ENCODE measurements at regions not wholly inside any gene's neighbourhood (a gene's known extent, or its start where the extent isn't known, plus 50 kb on each side); places are given as distances from the start of the nearest gene placed in this dataset.

DNA sequence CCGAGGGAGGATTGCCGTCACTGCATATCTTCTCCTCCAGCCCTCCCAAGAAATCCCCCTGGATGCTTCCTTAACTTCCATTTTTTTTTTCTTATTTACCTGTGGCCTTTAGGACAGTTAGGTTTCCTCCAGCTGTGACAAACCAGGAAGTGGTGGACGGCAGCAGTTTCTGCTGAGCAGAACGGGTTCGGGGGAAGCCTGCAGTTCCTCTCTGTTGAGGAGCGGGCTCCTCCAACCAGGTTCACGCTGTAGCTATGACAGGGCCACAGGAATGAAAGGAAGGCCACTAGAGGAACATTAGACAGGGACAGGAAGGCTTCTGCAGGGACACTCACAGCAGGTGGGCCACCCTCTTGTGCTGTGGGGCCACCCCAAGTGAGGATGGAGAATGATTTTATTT, 76.7 kb upstream of the SYK start:
- no peak overlapping the region for H3K4me3 ChIP-seq (ENCODE audit: low read depth in 2 of 2, low read length in 1 of 2)
- no peak overlapping the region for H3K27ac ChIP-seq (ENCODE audit: low read depth in 2 of 2, low read length in 1 of 2)
- no peaks in the 10 kb centered on the region for H3K9me2 ChIP-seq
- H3K9me3 ChIP-seq, result no peaks in the 10 kb centered on the region
- DNase-seq, result no peak
- CTCF ChIA-PET, result no interaction called here
- no peaks in the 10 kb centered on the region for H3K27me3 ChIP-seq (ENCODE audit: insufficient read depth)
- H4K20me1 ChIP-seq (ENCODE audit: insufficient read depth), result no peaks in the 10 kb centered on the region
- 54% methylated on average over 7 of the region's 7 CpGs for WGBS (ENCODE audit: low lambda C conversion rate)
- H3K36me3 ChIP-seq (replicated peaks in 1 of 2; ENCODE audit: control insufficient read depth in 1 of 2, insufficient read depth in 2 of 2, low read length in 1 of 2), result no peaks in the 10 kb centered on the region
- H3K4me2 ChIP-seq, result no peak overlapping the region
- no peaks in the 10 kb centered on the region for H3K4me1 ChIP-seq (ENCODE audit: control insufficient read depth in 1 of 2, insufficient read depth in 2 of 2, low read depth in 1 of 2, low read length in 1 of 2)
- H3F3A ChIP-seq (replicated peaks; ENCODE audit: insufficient read depth), result no peaks in the 10 kb centered on the region
- no peak overlapping the region for H3K9ac ChIP-seq
- H2AFZ ChIP-seq (ENCODE audit: low read depth), result no peak overlapping the region
- POLR2A ChIA-PET, result no interaction called here
- no peaks in the 10 kb centered on the region for H3K79me2 ChIP-seq (ENCODE audit: insufficient read depth)
- TF ChIP-seq YY1 (IDR thresholded peaks at IDR 0.05; ENCODE audit: low read depth), result no peak
- no peak for TF ChIP-seq PBX3 (IDR thresholded peaks at IDR 0.05)
- TF ChIP-seq, protein P1, sequence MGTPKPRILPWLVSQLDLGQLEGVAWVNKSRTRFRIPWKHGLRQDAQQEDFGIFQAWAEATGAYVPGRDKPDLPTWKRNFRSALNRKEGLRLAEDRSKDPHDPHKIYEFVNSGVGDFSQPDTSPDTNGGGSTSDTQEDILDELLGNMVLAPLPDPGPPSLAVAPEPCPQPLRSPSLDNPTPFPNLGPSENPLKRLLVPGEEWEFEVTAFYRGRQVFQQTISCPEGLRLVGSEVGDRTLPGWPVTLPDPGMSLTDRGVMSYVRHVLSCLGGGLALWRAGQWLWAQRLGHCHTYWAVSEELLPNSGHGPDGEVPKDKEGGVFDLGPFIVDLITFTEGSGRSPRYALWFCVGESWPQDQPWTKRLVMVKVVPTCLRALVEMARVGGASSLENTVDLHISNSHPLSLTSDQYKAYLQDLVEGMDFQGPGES (IDR thresholded peaks at IDR 0.05; ENCODE audit: low read depth, low read length), result no peak
- TF ChIP-seq, protein P2, sequence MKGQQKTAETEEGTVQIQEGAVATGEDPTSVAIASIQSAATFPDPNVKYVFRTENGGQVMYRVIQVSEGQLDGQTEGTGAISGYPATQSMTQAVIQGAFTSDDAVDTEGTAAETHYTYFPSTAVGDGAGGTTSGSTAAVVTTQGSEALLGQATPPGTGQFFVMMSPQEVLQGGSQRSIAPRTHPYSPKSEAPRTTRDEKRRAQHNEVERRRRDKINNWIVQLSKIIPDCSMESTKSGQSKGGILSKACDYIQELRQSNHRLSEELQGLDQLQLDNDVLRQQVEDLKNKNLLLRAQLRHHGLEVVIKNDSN (IDR thresholded peaks at IDR 0.05; ENCODE audit: borderline replicate concordance, low read depth), result no peak
- no peak for TF ChIP-seq RCOR1 (IDR thresholded peaks at IDR 0.05; ENCODE audit: low read length)
- TF ChIP-seq SIN3A (IDR thresholded peaks at IDR 0.05; ENCODE audit: borderline replicate concordance, low read depth, low read length), result no peak
- TF ChIP-seq GABPA (IDR thresholded peaks at IDR 0.05; ENCODE audit: low read depth), result no peak
- TF ChIP-seq FOSL2 (IDR thresholded peaks at IDR 0.05; ENCODE audit: borderline replicate concordance, low read depth), result no peak
- TF ChIP-seq, protein P3, sequence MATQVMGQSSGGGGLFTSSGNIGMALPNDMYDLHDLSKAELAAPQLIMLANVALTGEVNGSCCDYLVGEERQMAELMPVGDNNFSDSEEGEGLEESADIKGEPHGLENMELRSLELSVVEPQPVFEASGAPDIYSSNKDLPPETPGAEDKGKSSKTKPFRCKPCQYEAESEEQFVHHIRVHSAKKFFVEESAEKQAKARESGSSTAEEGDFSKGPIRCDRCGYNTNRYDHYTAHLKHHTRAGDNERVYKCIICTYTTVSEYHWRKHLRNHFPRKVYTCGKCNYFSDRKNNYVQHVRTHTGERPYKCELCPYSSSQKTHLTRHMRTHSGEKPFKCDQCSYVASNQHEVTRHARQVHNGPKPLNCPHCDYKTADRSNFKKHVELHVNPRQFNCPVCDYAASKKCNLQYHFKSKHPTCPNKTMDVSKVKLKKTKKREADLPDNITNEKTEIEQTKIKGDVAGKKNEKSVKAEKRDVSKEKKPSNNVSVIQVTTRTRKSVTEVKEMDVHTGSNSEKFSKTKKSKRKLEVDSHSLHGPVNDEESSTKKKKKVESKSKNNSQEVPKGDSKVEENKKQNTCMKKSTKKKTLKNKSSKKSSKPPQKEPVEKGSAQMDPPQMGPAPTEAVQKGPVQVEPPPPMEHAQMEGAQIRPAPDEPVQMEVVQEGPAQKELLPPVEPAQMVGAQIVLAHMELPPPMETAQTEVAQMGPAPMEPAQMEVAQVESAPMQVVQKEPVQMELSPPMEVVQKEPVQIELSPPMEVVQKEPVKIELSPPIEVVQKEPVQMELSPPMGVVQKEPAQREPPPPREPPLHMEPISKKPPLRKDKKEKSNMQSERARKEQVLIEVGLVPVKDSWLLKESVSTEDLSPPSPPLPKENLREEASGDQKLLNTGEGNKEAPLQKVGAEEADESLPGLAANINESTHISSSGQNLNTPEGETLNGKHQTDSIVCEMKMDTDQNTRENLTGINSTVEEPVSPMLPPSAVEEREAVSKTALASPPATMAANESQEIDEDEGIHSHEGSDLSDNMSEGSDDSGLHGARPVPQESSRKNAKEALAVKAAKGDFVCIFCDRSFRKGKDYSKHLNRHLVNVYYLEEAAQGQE (IDR thresholded peaks at IDR 0.05; ENCODE audit: low read depth, low read length), result no peak
- TF ChIP-seq NRF1 (IDR thresholded peaks at IDR 0.05; ENCODE audit: low read depth, low read length), result no peak
- TF ChIP-seq FOXM1 (IDR thresholded peaks at IDR 0.05; ENCODE audit: low read depth), result no peak
- no peak for TF ChIP-seq SMC3 (IDR thresholded peaks at IDR 0.05; ENCODE audit: low read depth, low read length)
- TF ChIP-seq POLR2AphosphoS5 (IDR thresholded peaks at IDR 0.05; ENCODE audit: low read depth, low read length), result no peak
- TF ChIP-seq ELF1 (IDR thresholded peaks at IDR 0.05), result no peak
- TF ChIP-seq CTCF (IDR thresholded peaks at IDR 0.05), result no peak
- no peak for TF ChIP-seq NFIC (IDR thresholded peaks at IDR 0.05; ENCODE audit: borderline replicate concordance)
- TF ChIP-seq EZH2phosphoT487 (IDR thresholded peaks at IDR 0.05; ENCODE audit: borderline replicate concordance, low read depth), result no peak
- TF ChIP-seq RFX5 (IDR thresholded peaks at IDR 0.05; ENCODE audit: low read length), result no peak
- no peak for TF ChIP-seq MEF2A (IDR thresholded peaks at IDR 0.05; ENCODE audit: borderline replicate concordance, low read depth)
- no peak for TF ChIP-seq JUND (IDR thresholded peaks at IDR 0.05)
